GM18909 (cell line): ENCODE measurements at regions not wholly inside any gene's neighbourhood (a gene's known extent, or its start where the extent isn't known, plus 50 kb on each side); places are given as distances from the start of the nearest gene placed in this dataset.

Experiments
- ATAC-seq: cut with Tn5 transposase; IDR thresholded peaks from one replicate; pipeline ENCODE4 v1.9.1; 2021; ENCODE audit warnings: mild to moderate bottlenecking; ENCODE audit not compliant: unreplicated experiment, poor library complexity

DNA sequence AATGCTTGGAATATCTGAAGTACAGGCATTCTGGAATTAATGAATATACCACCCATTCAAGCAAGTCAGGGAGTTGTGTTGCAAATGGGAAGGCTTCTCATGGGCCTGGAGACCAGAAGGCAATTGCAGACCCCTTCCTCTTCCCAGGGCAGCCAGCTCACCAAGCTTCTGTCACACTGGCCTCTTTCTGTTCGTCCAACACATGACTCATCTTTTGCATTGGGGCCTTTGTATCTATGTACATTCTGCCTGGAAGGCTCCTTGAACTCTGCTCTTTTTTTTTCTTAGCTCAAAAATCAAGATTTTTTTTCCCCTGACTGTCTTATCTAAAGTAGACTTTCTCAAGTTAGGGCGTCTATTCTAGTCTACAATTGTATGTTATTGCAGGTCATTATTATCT lies 132.9 kb upstream of the MYLIP start:
- ATAC-seq, result no peak

DNA sequence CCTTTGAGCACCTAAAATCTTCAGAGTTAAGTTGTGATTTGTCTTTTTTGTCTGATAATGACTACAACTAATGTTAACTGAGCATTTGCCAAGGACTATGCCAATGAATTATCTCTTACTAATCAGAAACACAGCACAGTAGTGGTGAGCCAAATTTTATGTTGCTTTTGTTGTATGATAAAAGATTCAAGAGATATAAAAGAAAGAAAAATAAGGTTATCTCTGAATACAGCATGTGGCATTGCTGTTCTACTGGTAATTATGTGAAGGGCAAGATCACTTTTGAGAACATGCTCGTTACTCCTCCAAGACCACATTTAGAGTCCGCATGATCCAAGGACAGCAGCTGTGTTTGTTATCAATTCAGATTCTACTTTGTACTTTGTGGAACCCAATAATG lies 133.4 kb upstream of the MYLIP start:
- no peak for ATAC-seq

DNA sequence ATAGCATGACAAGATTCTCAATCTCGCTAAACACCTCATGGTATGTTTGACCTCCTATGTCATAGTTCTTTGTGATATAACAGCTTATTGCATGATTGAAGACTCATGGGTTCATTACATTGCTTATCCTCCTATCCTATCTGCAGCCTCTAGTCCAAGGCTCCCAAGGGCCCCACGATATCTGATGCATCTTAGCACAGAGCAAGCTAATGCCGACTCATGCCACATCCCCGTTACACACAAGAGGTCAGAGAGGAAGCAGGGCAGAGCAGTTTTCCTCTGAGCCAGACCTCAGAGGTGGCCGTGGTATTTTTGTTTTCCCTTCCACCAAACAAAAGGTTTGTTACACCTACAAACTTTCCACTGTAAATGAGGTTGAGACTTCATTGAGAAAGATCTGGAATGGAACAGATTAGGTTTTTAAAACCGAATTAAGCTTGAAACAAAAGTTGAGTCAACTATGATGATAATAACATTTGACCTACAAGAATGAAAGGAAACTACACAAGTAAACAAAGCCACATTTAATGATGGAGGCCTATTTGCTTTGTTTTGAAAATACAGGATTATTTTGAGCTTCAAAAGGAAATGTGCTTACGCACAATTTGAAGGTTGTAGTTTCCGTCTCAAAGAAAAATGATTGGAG lies 133.9 kb upstream of the MYLIP start:
- no peak for ATAC-seq

DNA sequence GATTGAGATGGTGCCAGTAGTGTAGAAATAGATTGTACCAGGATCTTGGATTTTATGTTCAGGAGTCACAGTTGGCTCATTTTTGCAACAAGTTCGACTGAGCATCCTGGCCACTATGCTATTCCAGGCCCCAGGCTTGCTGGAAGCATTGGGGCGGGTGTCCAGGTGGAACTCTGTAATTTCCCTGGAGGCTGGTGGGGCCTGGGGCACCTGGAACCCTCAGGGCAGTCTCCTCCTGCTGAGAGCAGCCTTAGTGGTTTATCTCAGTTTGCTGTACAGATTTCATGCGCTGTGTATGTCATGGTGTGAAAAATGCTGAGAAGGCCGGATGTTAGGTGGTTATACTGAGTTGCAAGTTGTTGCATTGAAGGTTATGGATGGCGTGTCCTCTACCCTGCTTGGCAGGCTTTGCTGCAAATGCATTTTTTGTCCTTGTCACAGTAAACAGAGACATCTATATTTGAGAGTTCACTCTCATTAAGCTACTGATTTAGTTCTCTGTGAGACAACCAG lies 135.1 kb upstream of the MYLIP start:
- no peak for ATAC-seq

DNA sequence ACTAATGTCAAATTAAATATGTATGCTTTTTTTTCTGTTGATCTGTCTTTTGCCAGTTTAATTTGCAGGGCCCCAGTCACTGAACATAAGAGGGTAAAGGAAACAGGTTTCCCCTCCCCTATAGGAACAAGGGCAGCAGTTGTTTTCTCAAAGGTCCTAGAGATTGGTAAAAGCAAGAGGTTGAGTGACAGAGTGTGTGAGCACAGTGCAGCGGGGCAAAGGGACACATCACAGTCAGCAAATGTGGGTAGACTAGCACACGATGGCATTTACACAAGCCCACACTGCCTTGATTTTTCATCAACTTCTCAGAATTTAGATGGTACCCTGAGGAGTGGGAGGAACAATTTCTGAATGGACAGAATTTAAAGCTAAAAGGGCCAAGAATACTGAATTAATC lies 138.7 kb upstream of the MYLIP start:
- no peak for ATAC-seq

DNA sequence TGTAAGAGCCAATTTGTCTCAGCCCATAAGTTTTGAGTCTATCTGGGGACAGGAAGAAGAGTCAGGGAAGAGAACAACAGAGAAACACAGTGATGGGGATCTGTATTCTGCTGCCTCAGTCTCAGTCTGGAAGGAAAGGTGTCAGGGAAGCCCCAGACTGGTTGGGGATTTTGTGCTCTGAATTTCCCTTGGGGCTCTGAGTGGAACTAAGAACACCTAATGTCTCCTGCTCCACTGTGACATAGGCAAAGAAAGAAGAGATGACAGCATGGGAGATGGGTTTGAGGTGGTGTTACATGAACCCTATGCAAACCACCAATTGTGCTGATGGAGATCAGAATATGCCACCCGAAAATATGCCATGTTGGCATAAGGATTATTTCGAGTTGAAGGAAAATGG lies 139.5 kb upstream of the MYLIP start:
- no peak for ATAC-seq

DNA sequence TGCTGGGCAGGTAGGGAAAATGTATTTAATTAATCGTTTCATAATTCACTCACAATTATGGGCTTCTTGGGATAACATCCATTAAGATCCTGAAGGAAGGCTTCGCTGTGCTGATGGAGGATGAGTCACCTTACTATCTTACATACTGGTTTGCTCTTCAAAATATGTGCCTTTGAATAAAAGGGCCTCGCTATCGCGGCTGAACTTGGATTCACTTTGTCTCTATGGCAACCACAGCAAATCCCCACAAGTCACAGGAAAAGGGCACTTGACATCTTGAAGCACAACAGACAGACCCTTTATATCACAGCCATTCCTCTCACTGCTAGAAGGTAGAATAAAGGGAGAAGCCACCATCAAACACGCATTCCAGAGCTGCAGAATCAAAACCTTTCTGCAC lies 141.3 kb upstream of the MYLIP start:
- no peak for ATAC-seq

DNA sequence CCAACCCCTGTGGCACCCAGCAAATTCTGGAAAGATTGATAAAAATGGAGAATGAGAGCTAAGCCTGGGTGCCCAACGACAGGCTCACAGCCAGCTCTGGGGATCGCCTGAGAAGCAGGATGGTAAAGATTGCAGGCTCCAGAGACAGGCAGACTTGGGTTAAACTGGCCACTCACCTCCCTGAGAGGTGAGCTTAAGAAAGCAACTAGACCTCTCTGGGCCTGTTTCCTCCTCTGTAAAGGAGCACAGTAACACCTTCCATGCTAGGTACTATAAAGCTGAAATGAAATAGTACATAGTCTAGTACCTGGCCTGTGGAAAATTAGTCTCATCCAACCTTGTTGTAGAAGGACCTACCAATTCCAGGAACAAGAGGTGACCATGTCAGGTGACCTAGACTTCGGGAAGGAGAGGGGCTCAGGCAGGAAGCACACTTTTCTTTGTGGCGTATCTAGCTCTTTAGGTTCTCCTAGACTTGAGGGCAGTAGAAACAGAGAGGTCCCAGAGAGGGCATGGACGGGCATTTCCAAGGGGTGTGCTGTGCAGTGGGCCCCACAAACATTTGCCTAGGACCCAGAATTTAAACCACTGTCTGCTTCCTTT lies 142.8 kb upstream of the MYLIP start:
- no peak for ATAC-seq

DNA sequence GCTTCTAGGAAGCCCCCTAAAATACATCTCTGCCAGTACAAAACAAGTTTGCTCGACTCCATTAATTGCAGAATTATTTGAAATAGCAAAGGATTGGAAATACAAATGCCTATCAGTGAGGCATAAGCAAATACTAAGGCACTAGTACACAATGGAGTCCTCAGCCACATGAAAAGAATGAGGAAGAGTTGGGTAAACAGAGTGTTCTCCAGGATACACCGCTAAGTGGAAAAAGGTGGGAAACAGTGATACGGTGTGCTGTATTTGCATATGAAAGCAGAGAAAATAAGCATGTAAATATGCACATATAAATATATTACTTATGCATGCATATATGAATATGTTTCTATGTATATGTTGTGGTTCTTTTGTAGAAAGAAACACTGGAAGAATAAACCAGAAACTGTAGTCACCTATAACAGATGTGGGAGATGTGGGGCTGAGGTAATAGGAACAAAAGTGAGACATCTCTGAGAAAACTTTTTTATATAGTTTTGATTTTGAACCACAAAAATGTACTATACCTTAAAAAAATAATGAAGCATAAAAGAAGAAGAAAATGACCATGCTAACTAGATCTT lies 143.4 kb upstream of the MYLIP start:
- no peak for ATAC-seq

DNA sequence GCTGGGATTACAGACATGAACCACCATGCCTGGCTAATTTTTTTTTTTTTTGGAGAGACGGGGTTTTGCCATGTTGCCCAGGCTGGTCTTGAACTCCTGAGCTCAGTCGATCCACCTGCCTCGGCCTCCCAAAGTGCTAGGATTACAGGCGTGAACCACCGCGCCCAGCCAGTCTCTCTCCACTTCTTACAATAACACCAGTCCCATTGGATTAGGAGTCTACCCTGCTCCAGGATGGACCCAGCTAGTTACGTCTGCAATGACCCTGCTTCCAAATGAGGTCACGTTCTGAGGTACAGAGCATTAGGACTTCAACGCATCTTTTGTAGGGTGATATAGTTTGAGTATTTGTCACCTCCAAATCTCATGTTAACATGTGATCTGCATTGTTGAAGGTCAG lies 146.9 kb upstream of the MYLIP start:
- no peak for ATAC-seq

DNA sequence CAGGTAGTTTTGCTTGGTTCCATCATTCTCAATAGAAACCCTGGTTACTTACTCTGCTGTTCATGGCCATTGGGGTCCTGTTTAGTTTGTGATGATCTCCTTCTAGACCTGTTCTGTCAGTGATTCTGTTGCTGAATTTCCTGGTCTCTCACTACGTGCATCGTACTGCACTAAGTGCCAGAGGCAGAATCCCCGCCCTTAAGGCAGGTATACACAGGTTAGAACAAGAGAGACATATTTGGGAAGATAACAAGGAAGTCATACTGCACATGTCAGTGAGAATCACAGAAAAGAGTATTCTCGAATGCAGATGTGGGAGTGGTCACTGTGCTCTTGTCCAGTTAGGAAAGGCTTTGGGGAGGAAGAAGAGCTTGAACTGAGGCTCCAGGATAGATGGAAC lies 148.1 kb upstream of the MYLIP start:
- ATAC-seq, result no peak

DNA sequence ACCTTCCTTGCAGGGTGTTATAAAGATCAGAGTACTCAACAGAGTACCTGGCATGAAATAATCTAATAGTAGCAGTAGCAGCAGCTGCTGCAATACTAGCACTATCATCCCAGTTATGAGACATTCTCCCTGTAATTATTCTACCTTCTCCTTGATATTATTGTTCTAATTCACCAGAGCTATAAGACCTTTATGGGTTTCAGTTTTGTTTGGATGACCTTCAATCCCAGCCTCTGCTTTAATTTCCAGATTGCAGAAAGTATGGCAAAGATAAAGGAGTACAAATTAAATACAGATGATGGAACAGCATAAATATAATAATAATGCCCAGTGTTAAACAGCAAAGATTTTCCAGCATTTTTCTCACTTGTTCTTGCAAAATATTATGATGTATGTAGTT lies 150.5 kb upstream of the MYLIP start:
- no peak for ATAC-seq

DNA sequence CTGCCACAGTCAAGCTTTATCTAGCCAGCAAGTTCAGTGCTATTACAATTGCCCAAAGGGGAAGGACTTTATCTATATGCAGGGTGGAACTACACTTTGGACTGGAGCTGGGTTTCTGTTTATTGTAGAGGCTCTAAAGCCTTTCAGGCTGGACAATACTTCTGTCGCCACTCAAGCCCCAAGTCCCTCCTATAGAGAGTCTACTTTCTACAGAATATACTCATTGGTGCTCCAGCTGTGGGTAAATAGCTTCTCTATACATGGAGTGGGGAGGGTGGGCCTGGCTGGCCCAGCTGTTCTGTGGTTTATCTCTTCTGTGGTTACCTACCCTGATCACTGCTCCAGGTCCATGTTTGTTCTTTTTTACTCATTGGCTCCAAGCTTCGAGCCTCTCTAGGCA lies 151.8 kb upstream of the MYLIP start:
- ATAC-seq, result no peak

DNA sequence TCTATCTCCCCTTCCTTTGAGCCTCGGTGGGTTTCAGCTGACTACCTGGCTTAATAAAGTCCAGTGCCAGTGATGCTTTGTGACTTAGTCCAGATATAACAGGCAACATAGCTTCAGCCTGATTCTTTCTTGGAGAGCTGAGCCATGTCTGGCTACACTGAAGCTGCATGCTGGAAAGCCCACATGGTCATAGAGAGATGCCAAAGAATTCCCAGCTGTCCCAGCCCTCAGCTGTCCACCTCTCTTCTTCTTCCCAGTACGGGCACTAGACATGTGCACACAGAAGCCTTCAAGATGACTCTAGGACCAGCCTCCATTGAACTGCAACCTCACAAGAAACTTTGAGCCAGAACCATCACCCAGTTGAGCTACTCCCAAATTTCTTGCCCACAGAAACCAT lies 154.1 kb upstream of the MYLIP start:
- no peak for ATAC-seq

DNA sequence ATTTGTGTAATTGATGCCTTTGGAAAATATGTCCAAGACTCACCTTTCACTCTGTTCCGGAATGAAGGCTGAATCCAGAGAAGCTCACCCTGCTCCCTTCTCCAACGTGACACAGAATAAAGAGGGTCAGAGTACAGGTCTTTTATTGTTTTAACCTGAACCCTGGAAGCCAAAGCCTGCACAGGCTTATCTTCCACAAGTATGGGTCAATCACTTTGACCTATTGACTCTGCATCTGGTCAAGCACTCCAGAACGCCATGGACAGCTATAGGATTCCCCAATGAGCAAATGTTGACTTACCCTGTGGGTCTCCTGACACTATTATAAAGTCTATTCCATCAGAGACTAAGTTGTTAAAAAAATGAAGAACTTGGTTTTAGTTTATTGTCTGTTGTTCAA lies 158.4 kb upstream of the MYLIP start:
- no peak for ATAC-seq

DNA sequence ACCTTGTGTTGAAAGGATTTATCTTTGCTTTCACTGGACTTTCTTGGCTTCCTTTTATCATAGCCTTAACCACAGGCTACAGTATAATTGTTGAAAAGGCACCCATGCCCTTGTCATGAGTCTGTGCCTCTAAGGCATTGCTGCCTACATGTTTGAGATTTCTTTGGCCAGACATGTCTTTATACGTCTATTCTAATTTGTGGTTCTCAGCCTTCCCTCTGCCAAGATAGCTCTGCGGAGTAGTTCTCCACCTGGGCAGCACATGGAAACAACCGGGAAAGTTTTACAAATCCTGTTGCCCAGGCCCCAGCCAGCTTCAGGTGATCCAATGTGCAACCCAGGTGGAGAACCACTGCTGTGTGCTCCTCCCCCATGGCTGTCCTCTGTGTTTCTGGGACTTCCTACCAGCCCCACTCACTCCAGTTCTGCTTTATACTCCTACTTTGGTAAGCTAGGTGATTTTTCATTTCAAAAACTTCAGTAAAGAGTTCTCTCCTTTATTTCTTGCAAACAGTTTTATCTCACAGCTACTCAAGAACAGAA lies 159.6 kb upstream of the MYLIP start:
- no peak for ATAC-seq

DNA sequence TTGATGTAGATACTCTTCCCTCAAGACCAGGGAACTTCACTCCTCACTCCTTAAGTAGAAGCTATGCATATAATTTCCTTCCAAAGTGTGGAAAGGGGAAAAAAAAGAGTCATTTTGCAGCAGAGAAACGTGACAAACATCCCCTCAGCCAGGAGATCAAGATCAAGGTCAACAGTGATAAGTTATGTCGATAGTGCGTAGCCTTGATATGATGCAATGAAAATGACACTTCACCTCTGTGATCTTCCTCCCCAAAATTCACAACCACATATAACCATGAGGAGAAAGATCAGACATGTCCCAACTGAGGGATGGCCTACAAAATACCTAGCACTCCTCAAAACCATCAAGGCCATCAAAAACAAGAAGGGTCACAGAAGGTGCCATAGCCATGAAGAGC lies 160.4 kb upstream of the MYLIP start:
- ATAC-seq, result no peak

DNA sequence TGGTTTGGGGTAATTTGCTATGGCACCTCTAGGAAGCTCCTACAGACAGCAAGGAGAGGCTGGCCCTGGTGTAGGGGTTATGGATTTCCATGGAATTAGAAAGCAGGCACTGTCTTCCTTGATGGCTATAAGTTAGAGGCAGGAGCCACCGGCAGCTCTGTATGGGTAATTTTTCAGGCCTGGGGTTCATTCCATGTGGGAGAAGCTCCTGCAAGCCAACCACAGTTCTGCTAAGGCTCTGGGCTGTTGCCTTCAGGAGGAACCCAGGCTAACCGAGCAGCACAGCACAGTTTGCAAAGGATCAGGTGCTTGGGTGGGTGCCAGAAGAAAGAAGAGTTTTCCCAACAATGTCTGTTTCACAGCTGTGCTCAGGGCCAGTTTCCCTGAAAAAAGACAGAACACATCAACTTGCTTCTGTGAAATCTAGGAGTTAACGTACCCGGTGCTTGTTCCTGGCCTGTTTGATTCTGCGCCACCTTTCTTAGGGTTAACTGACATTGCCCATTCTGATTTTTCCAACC lies 162.8 kb upstream of the MYLIP start:
- no peak for ATAC-seq

DNA sequence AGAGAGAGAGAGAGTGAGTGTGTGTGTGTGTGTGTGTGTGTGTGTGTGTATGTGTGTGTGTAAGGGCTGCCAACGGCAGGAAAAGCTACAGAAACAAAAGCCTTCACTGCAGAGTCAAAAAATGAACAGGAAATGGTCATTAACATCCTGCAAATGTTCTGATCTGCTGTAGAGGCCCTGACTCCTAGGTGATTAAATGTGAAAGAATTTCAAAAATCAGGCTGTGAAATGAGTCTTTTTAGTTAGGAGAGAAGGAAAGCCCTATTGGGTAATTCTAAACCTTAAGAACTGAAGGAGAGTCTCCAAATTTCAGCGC lies 166.5 kb upstream of the MYLIP start:
- no peak for ATAC-seq

DNA sequence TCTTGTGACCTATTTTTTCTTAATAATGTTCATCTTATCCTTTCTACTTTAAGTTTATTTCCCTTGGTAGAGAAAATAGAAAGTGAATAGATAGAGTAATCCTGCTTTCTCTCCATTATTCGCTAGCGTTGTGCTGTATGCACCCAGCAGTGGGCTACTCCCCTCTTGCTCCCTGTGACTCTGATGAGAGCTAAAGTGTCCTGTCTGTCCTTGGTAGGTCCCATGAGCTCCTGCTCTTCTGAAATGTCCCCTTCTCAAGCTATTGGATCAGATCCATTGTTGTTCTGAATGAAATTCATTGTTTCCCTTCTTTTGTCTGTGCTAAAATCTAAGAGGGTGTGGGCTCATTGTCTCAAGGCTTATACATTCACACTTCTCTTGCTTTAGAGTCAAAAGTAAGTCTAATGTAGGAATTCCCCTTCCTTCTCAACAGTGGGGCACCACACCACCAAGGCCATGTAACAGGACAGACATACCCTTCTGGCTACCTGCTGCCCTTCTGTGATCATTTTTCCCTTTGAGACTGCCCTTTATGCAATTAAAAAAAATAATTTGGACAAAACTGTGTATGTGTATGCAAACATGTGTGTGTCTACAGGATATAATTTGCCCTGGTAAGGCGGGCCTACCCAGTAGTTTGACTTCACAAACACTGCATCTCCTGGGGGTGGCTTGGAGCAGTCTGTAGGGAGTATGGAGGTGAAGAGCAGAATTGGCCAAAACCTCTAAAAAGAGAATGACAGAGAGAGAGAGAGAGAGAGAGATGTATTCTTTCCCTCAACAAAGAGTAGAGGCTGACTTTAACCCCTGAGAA lies 167.0 kb upstream of the MYLIP start:
- no peak for ATAC-seq
